Stimulated activated CD8-positive, alpha-beta memory T cell treated with anti-CD3 and anti-CD28 coated beads, Interleukin-4, amount 100 ng/mL, for 48 hours (primary cell): ENCODE measurements at regions not wholly inside any gene's neighbourhood (a gene's known extent, or its start where the extent isn't known, plus 50 kb on each side); places are given as distances from the start of the nearest gene placed in this dataset.
"Not testable (repeated sequence)": the region's sequence is repeated elsewhere in the genome, so short reads cannot be mapped to it uniquely, and the experiment has no call there.

Experiments used
- DNase-seq: peaks from one replicate; pipeline ENCODE4 v3.0.0-alpha.2; 2020

DNA sequence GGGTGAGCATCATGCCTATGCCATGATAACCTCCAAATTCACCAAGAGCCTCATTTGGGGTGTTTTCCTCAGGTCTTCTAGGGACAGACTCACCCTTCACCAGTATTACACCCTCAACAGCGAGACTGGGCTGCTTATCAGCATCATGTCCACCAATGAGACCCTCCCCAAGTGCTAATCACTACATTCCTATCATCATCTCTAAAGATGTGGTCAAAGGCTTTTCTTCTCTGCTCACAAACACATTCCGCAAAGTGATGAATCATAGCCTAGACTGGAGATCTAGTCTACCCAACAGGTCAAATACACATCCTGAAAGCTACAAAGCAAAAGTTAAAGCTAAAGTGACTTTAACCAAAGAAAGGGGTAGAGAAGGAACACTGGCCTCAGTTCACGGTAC, 75.3 kb upstream of the C7orf33 start:
- no peak for DNase-seq

DNA sequence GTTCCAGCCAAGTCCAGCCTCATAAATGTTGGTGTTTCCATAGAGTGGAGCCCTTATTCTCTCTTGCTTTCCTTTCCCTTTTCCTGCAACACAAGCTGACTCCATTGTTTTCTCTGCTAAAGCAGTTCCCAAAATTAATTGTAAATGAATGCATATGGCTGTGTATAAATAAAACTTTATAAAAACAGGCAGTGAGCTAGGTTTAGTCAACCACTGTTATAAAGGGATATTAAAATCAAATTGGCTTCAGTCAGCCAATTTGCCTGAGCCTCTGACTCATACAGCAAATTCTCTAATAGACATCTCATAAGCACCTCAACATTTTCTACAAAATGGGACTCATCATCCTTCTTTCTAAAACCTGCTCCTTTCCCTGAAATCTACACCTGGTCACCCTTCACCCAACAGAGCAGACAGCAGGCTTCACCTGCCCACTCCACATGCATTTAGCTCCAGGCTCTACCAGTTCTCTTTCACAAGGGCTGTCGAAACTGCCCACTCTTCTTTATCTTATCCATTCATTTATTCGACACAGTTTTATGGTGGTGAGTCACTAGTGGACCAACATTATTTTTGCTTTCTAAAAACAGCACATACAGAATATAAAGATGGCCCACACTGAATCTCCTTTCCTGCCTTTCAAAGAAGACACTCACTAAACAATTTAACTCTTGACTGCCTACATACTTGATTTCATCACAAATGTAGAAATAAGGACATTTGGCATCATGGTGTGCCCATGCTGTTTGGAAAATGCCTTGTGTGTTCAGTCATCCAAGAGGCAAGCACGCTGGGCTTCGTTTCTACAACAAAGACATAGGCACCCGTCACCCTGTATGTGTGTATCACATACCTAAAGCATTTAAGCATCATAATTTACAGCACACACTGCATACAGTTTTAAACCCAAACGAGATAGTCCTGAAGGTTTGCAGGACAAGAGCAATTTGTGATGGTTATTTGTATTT, 74.6 kb upstream of the C7orf33 start:
- no peak for DNase-seq

DNA sequence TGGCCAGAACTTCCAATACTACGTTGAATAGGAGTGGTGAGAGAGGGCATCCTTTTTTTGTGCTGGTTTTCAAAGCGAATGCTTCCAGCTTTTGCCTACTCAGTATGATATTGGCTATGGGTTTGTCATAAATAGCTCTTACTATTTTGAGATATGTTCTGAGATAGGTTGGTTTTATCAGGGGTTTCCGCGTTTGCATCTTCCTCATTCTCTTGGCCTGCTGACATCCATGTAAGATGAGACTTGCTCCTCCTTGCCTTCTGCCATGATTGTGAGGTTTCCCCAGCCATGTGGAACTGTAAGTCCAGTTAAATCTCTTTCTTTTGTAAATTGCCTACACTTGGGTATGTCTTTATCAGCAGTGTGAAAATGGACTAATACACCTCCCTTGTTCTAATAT, 71.2 kb upstream of the C7orf33 start:
- not testable (repeated sequence) for DNase-seq

GRCh38 chr7:148521271-148521670, 69.3 kb upstream of the C7orf33 start:
- DNase-seq: no peak

DNA sequence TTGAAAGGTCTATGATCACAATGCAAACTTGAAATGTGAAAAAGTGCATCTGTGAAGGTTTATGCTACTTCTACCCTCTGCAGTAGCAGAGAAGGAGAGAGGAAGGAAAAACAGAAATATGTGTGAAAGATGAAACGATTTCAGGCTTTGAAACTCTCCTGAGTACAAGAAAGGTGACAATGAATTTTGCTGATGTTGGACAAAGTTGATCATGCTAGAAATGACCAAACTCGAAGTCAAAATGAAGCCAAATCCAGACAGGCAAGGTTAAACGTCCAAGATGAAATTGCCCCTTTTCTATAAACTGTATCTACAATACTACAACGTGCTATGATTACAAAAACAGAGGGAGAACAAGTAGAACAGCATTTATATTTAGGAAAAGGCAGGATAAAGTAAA, 67.0 kb upstream of the C7orf33 start:
- no peak for DNase-seq

DNA sequence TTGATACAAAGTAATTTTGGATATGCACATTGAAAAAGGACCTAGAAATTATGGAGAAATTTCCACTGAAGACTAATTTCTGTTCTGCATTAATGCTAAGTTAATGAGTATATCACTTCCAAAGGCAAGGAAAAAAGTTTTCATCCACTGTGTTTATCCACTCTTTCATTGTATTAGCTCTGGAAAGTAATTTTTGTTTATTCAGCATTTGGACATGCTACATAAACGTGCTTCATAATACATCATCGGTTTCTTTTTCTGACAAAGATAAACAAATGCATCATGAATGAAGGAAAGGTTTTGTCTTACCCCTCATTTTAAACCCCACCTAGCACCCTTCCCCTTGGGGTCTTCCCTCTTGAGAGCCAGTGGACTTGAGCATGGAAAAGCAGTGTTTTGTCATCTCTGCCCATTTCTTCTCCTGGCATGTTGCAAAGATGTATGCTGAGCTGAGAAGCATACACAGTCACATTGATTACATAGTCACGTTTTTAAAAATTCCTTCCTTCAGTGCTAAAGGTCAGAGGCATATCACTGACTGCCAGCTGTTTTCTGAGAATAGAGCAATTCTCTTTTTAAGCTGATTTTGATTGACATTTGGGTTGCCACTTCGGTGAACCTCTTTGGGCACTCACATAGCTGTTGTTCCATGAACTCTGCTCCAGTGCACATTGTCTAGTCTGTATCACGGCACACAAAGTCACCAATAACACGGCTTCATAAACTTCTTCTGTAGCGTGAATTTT, 65.9 kb upstream of the C7orf33 start:
- DNase-seq: no peak

- peak; percentile 94 for DNase-seq
These were observed 62.8 kb upstream of the C7orf33 start for GRCh38 chr7:148527717-148528168.

- peak; percentile 55 for DNase-seq
These were observed 55.3 kb upstream of the C7orf33 start for GRCh38 chr7:148535217-148535616.

GRCh38 chr7:148537435-148537834, 53.1 kb upstream of the C7orf33 start:
- no peak for DNase-seq

GRCh38 chr7:148540041-148540738, 50.4 kb upstream of the C7orf33 start:
- DNase-seq: no peak
